SK-N-SH treated with all-trans-retinoic acid at 6 μM for 48 hours (cell line): ENCODE measurements at regions not wholly inside any gene's neighbourhood (a gene's known extent, or its start where the extent isn't known, plus 50 kb on each side); places are given as distances from the start of the nearest gene placed in this dataset.

Source experiments
- ARNTL ChIP-seq: fragments of 450-650 bp; formaldehyde crosslinking; IDR thresholded peaks from 2 replicates; pipeline ENCODE4 v1.5.0; 2020; ENCODE audit warnings: low read depth, mild to moderate bottlenecking, moderate library complexity, borderline replicate concordance
- BACH2 ChIP-seq: fragments of 250-450 bp; sonication (Bioruptor Pico); IDR thresholded peaks from 2 replicates; pipeline ENCODE4 v1.9.0; 2021; ENCODE audit warnings: mild to moderate bottlenecking, borderline replicate concordance
- CSDC2 ChIP-seq: fragments of 250-450 bp; sonication (Bioruptor Pico); IDR thresholded peaks from 2 replicates; pipeline ENCODE4 v1.5.0; 2020; ENCODE audit warnings: mild to moderate bottlenecking, moderate library complexity
- SNAI2 ChIP-seq: fragments of 250-450 bp; sonication (Bioruptor Pico); IDR thresholded peaks from 2 replicates; pipeline ENCODE4 v1.5.0; 2020; ENCODE audit warnings: mild to moderate bottlenecking, moderate library complexity
- ZC3H10 ChIP-seq: fragments of 250-450 bp; sonication (Bioruptor Pico); IDR thresholded peaks from 2 replicates; pipeline ENCODE4 v1.5.1; 2021; ENCODE audit warnings: mild to moderate bottlenecking, moderate library complexity
- ZNF565 ChIP-seq: fragments of 450-650 bp; formaldehyde crosslinking; conservative IDR thresholded peaks from 2 replicates; pipeline ENCODE4 v1.5.0; 2020; ENCODE audit warnings: low read depth, mild to moderate bottlenecking, moderate library complexity
- TF ChIP-seq, protein P1 (sequence below): fragments of 250-450 bp; sonication (Bioruptor Pico); IDR thresholded peaks from 2 replicates; pipeline ENCODE4 v1.5.0; 2020; ENCODE audit warnings: mild to moderate bottlenecking, moderate library complexity
- TF ChIP-seq, protein P2 (sequence below): fragments of 250-450 bp; sonication (Bioruptor Pico); IDR thresholded peaks from 2 replicates; pipeline ENCODE4 v1.5.1; 2020; ENCODE audit warnings: low read depth, mild to moderate bottlenecking, moderate library complexity

DNA sequence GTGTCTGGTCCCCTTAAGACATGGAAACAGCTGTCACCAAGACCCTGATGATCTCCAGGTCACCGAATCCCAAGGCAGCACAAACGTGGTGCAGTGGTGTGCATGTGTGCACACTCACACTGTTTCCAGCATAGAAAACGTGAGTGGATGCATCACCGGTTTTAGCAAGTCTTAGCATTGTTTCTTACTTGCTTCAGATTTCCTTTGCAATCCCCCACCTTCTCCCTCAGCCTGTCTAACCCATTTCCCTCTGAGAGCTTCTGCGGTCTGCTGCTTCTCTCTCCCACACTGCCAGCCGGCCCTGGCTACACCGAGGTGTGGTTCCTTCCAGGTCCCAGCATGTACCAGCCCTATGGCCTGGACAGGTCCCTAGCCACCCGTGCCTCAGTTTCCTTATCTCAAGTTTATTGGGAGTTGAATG lies 343.4 kb upstream of the HS6ST1 start:
- TF ChIP-seq, protein P1, sequence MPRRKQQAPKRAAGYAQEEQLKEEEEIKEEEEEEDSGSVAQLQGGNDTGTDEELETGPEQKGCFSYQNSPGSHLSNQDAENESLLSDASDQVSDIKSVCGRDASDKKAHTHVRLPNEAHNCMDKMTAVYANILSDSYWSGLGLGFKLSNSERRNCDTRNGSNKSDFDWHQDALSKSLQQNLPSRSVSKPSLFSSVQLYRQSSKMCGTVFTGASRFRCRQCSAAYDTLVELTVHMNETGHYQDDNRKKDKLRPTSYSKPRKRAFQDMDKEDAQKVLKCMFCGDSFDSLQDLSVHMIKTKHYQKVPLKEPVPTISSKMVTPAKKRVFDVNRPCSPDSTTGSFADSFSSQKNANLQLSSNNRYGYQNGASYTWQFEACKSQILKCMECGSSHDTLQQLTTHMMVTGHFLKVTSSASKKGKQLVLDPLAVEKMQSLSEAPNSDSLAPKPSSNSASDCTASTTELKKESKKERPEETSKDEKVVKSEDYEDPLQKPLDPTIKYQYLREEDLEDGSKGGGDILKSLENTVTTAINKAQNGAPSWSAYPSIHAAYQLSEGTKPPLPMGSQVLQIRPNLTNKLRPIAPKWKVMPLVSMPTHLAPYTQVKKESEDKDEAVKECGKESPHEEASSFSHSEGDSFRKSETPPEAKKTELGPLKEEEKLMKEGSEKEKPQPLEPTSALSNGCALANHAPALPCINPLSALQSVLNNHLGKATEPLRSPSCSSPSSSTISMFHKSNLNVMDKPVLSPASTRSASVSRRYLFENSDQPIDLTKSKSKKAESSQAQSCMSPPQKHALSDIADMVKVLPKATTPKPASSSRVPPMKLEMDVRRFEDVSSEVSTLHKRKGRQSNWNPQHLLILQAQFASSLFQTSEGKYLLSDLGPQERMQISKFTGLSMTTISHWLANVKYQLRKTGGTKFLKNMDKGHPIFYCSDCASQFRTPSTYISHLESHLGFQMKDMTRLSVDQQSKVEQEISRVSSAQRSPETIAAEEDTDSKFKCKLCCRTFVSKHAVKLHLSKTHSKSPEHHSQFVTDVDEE: no peak
- TF ChIP-seq CSDC2 (CRISPR knock-in tag): no peak
- no peak for TF ChIP-seq BACH2
- TF ChIP-seq SNAI2: no peak
- TF ChIP-seq, protein P2, sequence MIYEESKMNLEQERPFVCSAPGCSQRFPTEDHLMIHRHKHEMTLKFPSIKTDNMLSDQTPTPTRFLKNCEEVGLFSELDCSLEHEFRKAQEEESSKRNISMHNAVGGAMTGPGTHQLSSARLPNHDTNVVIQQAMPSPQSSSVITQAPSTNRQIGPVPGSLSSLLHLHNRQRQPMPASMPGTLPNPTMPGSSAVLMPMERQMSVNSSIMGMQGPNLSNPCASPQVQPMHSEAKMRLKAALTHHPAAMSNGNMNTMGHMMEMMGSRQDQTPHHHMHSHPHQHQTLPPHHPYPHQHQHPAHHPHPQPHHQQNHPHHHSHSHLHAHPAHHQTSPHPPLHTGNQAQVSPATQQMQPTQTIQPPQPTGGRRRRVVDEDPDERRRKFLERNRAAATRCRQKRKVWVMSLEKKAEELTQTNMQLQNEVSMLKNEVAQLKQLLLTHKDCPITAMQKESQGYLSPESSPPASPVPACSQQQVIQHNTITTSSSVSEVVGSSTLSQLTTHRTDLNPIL (CRISPR knock-in tag): no peak
- no peak for TF ChIP-seq ARNTL (CRISPR knock-in tag)
- no peak for TF ChIP-seq ZC3H10 (CRISPR knock-in tag)
- TF ChIP-seq ZNF565 (CRISPR knock-in tag): no peak
